DOHH2 (cell line): ENCODE measurements at regions not wholly inside any gene's neighbourhood (a gene's known extent, or its start where the extent isn't known, plus 50 kb on each side); places are given as distances from the start of the nearest gene placed in this dataset.

Experiments
- H3F3A ChIP-seq: fragments of 200-600 bp; sonication (generic), shearing (Covaris generic); 2 replicates; pipeline ENCODE4 v1.6.0; 2016; ENCODE audit warnings: antibody characterized with exemption, mild to moderate bottlenecking; ENCODE audit not compliant: control insufficient read depth, insufficient read depth
- H3K27ac ChIP-seq: fragments of 200-600 bp; sonication (generic); 2 replicates; pipeline ENCODE4 v1.5.1; 2014; ENCODE audit warnings: low read depth, mild to moderate bottlenecking, low read length, moderate library complexity
- H3K27me3 ChIP-seq: fragments of 200-600 bp; sonication (generic); 2 replicates; pipeline ENCODE4 v1.6.1; 2014; ENCODE audit warnings: mild to moderate bottlenecking, low read length, mixed read lengths; ENCODE audit not compliant: control insufficient read depth
- H3K36me3 ChIP-seq: fragments of 200-600 bp; sonication (generic); 2 replicates; pipeline ENCODE4 v1.6.1; 2014; ENCODE audit warnings: mild to moderate bottlenecking, low read length, moderate library complexity, mixed read lengths; ENCODE audit not compliant: control insufficient read depth
- H3K4me1 ChIP-seq: fragments of 200-600 bp; sonication (generic); 2 replicates; pipeline ENCODE4 v1.6.1; 2014; ENCODE audit warnings: mild to moderate bottlenecking, low read length, mixed read lengths; ENCODE audit not compliant: control insufficient read depth
- H3K4me2 ChIP-seq: fragments of 200-600 bp; sonication (generic); 2 replicates; pipeline ENCODE4 v1.6.0; 2014; ENCODE audit warnings: mild to moderate bottlenecking, low read length, moderate library complexity
- H3K4me3 ChIP-seq: fragments of 200-600 bp; sonication (generic); 2 replicates; pipeline ENCODE4 v1.5.1; 2014; ENCODE audit warnings: mild to moderate bottlenecking, low read length, mixed read lengths
- H3K79me2 ChIP-seq: fragments of 200-600 bp; sonication (generic); 2 replicates; pipeline ENCODE4 v1.6.1; 2014; ENCODE audit warnings: mild to moderate bottlenecking, low read length, mixed read lengths; ENCODE audit not compliant: control insufficient read depth
- H3K9me2 ChIP-seq: fragments of 200-600 bp; sonication (generic); replicated peaks from 2 replicates; pipeline ENCODE4 v1.6.1; 2014; ENCODE audit warnings: mild to moderate bottlenecking, low read length, mixed read lengths; ENCODE audit not compliant: control insufficient read depth
- H3K9me3 ChIP-seq: fragments of 200-600 bp; sonication (generic); 2 replicates; pipeline ENCODE4 v1.6.1; 2014; ENCODE audit warnings: antibody characterized with exemption, low read length, mixed read lengths; ENCODE audit not compliant: control insufficient read depth, insufficient read depth
- H4K20me1 ChIP-seq: fragments of 200-600 bp; sonication (generic); 2 replicates; pipeline ENCODE4 v1.6.0; 2014; ENCODE audit warnings: low read depth, mild to moderate bottlenecking, antibody characterized with exemption, low read length, moderate library complexity; ENCODE audit not compliant: control insufficient read depth, insufficient read depth
- CTCF ChIP-seq: fragments of 200-600 bp; sonication (generic); IDR thresholded peaks from one replicate; pipeline ENCODE4 v1.5.1; 2014; ENCODE audit warnings: antibody characterized with exemption, mild to moderate bottlenecking, low read depth, low read length; ENCODE audit not compliant: poor library complexity, severe bottlenecking
- EZH2phosphoT487 ChIP-seq: fragments of 200-600 bp; sonication (generic); IDR thresholded peaks from 2 replicates; pipeline ENCODE4 v1.6.1; 2017; ENCODE audit warnings: borderline replicate concordance, mild to moderate bottlenecking, antibody characterized with exemption, low read length, moderate library complexity, mixed read lengths

GRCh38 chr2:57804971-57805370 lies 241.6 kb upstream of the VRK2 start:
- Histone ChIP-seq H3F3A (no peaks in the 10 kb centered on the region), H3K9me2 (no peaks in the 10 kb centered on the region), H3K27me3 (no peaks in the 10 kb centered on the region), H3K9me3 (no peaks in the 10 kb centered on the region), H3K4me1 (no peaks in the 10 kb centered on the region), H3K79me2 (no peaks in the 10 kb centered on the region), H3K4me3 (no peak overlapping the region), H3K27ac (no peak overlapping the region), H3K36me3 (no peaks in the 10 kb centered on the region), H4K20me1 (no peaks in the 10 kb centered on the region), H3K4me2 (no peak overlapping the region)
- no peak for TF ChIP-seq CTCF

- H3K9me2 ChIP-seq, result no peaks in the 10 kb centered on the region
- TF ChIP-seq EZH2phosphoT487, result no peak
- no peak for TF ChIP-seq CTCF
- no peaks in the 10 kb centered on the region for H3K79me2 ChIP-seq
- H3F3A ChIP-seq, result no peaks in the 10 kb centered on the region
- H3K36me3 ChIP-seq, result no peaks in the 10 kb centered on the region
- H3K27me3 ChIP-seq, result no peaks in the 10 kb centered on the region
- no peak overlapping the region for H3K4me2 ChIP-seq
- H3K4me1 ChIP-seq, result no peaks in the 10 kb centered on the region
- H4K20me1 ChIP-seq, result no peaks in the 10 kb centered on the region
- H3K27ac ChIP-seq, result no peak overlapping the region
- H3K9me3 ChIP-seq, result no peaks in the 10 kb centered on the region
- H3K4me3 ChIP-seq, result no peak overlapping the region
These were observed 240.1 kb upstream of the VRK2 start for GRCh38 chr2:57806449-57806968.

GRCh38 chr2:57809230-57809629 lies 237.4 kb upstream of the VRK2 start:
- Histone ChIP-seq H3F3A (no peaks in the 10 kb centered on the region), H3K79me2 (no peaks in the 10 kb centered on the region), H3K4me2 (no peak overlapping the region), H3K9me3 (no peaks in the 10 kb centered on the region), H3K4me1 (no peaks in the 10 kb centered on the region), H3K27me3 (no peaks in the 10 kb centered on the region), H3K4me3 (no peak overlapping the region), H3K9me2 (no peaks in the 10 kb centered on the region), H4K20me1 (no peaks in the 10 kb centered on the region), H3K27ac (no peak overlapping the region), H3K36me3 (no peaks in the 10 kb centered on the region)
- TF ChIP-seq EZH2phosphoT487 (no peak), CTCF (no peak)

GRCh38 chr2:57821088-57821487 lies 225.5 kb upstream of the VRK2 start:
- H3F3A ChIP-seq, result no peaks in the 10 kb centered on the region; the same call in 1 of the 2 replicates
- TF ChIP-seq EZH2phosphoT487 (no peak), CTCF (no peak)
- H3K4me1 ChIP-seq, result no peaks in the 10 kb centered on the region
- H3K4me3 ChIP-seq, result no peak overlapping the region
- no peaks in the 10 kb centered on the region for H4K20me1 ChIP-seq
- no peaks in the 10 kb centered on the region for H3K79me2 ChIP-seq
- no peaks in the 10 kb centered on the region for H3K9me3 ChIP-seq
- no peak overlapping the region for H3K27ac ChIP-seq
- no peaks in the 10 kb centered on the region for H3K36me3 ChIP-seq
- no peak overlapping the region for H3K4me2 ChIP-seq
- H3K9me2 ChIP-seq, result no peaks in the 10 kb centered on the region
- H3K27me3 ChIP-seq, result no peaks in the 10 kb centered on the region
